Suprapubic skin (tissue), 4 donors: ENCODE measurements at regions not wholly inside any gene's neighbourhood (a gene's known extent, or its start where the extent isn't known, plus 50 kb on each side); places are given as distances from the start of the nearest gene placed in this dataset.

Experiments
- DNase-seq, 2 donors: peaks; one replicate each; pipeline ENCODE4 v3.0.0-alpha.2; 2019; ENCODE audit warnings: low spot score in 2 of 2
- H3K27ac ChIP-seq: fragments of 200-600 bp; sonication (generic); one replicate; pipeline ENCODE4 v1.5.1; 2019
- H3K27me3 ChIP-seq: fragments of 200-600 bp; sonication (generic); one replicate; pipeline ENCODE4 v1.5.1; 2019
- H3K36me3 ChIP-seq: fragments of 200-600 bp; sonication (generic); one replicate; pipeline ENCODE4 v1.5.1; 2019
- H3K4me1 ChIP-seq: fragments of 200-600 bp; sonication (generic); one replicate; pipeline ENCODE4 v1.5.1; 2019
- H3K4me3 ChIP-seq: fragments of 200-600 bp; sonication (generic); one replicate; pipeline ENCODE4 v1.5.1; 2019; ENCODE audit warnings: mild to moderate bottlenecking
- H3K9me3 ChIP-seq: fragments of 200-600 bp; sonication (generic); one replicate; pipeline ENCODE4 v1.5.1; 2019
- CTCF ChIP-seq, 2 donors: fragments of 200-600 bp in 1 of 2; fragments of 450-650 bp in 1 of 2; sonication (generic) in 1 of 2; IDR thresholded peaks; one replicate each; pipeline ENCODE4 v1.5.1; 2016 to 2019; ENCODE audit warnings: antibody characterized with exemption in 2 of 2, mild to moderate bottlenecking in 1 of 2, moderate library complexity in 1 of 2
- EP300 ChIP-seq: sonication (generic); formaldehyde crosslinking; IDR thresholded peaks from one replicate; pipeline ENCODE4 v1.6.1; 2017; ENCODE audit warnings: antibody characterized with exemption
- POLR2A ChIP-seq, 2 donors: fragments of 450-650 bp; IDR thresholded peaks; one replicate each; pipeline ENCODE4 v1.6.1; 2017; ENCODE audit warnings: antibody characterized with exemption in 2 of 2, mild to moderate bottlenecking in 2 of 2, moderate library complexity in 2 of 2
- POLR2AphosphoS5 ChIP-seq, 3 donors: sonication (generic); formaldehyde crosslinking; IDR thresholded peaks; one replicate each; pipeline ENCODE4 v1.6.1; 2017; ENCODE audit warnings: antibody characterized with exemption in 3 of 3
- WGBS: methylation state at CpG from one replicate; pipeline ENCODE4 v1.1.5; 2018; 5-methylcytosine and 5-hydroxymethylcytosine counted together

- TF ChIP-seq EP300, result no peak
- no peak for TF ChIP-seq POLR2AphosphoS5 (IDR thresholded peaks at IDR 0.05)
- no peak for TF ChIP-seq CTCF (IDR thresholded peaks at IDR 0.05)
- no peak for TF ChIP-seq POLR2A (IDR thresholded peaks at IDR 0.05)
- Histone ChIP-seq H3K4me1 (no peaks in the 10 kb centered on the region), H3K9me3 (no peaks in the 10 kb centered on the region), H3K27me3 (no peaks in the 10 kb centered on the region), H3K36me3 (no peaks in the 10 kb centered on the region), H3K27ac (no peak overlapping the region), H3K4me3 (no peak overlapping the region)
- WGBS, result 96% methylated on average over 2 of the region's 3 CpGs
- DNase-seq, result no peak
These were observed 516.8 kb downstream of the CFAP47 start for GRCh38 chrX:36436361-36436760.

GRCh38 chrX:36443007-36443406 lies 523.5 kb downstream of the CFAP47 start:
- TF ChIP-seq POLR2A (IDR thresholded peaks at IDR 0.05) (no peak), POLR2AphosphoS5 (IDR thresholded peaks at IDR 0.05) (no peak), EP300 (no peak), CTCF (IDR thresholded peaks at IDR 0.05) (no peak)
- WGBS, result 72% methylated on average over 3 of the region's 3 CpGs
- no peaks in the 10 kb centered on the region for H3K4me1 ChIP-seq

GRCh38 chrX:36445566-36445965 lies 526.0 kb downstream of the CFAP47 start:
- H3K4me1 ChIP-seq, result no peaks in the 10 kb centered on the region
- H3K27ac ChIP-seq, result no peak overlapping the region
- H3K9me3 ChIP-seq, result no peaks in the 10 kb centered on the region
- TF ChIP-seq CTCF (IDR thresholded peaks at IDR 0.05), result no peak
- no peak for TF ChIP-seq POLR2A (IDR thresholded peaks at IDR 0.05)
- no peak for TF ChIP-seq EP300
- no peak for TF ChIP-seq POLR2AphosphoS5 (IDR thresholded peaks at IDR 0.05)
- H3K4me3 ChIP-seq, result no peak overlapping the region
- no peaks in the 10 kb centered on the region for H3K27me3 ChIP-seq
- no peak for DNase-seq
- WGBS, result 33% methylated on average over 1 of the region's 1 CpG
- H3K36me3 ChIP-seq, result no peaks in the 10 kb centered on the region

More at GRCh38 chrX:36443007-36443406, 523.5 kb downstream of the CFAP47 start:
- no peaks in the 10 kb centered on the region for H3K27me3 ChIP-seq
- no peaks in the 10 kb centered on the region for H3K9me3 ChIP-seq
- H3K4me3 ChIP-seq, result no peak overlapping the region
- H3K27ac ChIP-seq, result no peak overlapping the region
- DNase-seq, result no peak
- H3K36me3 ChIP-seq, result no peaks in the 10 kb centered on the region

GRCh38 chrX:36462142-36462541 lies 542.6 kb downstream of the CFAP47 start:
- no peak for TF ChIP-seq EP300
- TF ChIP-seq CTCF (IDR thresholded peaks at IDR 0.05), result no peak
- no peak for TF ChIP-seq POLR2AphosphoS5 (IDR thresholded peaks at IDR 0.05)
- no peak for TF ChIP-seq POLR2A (IDR thresholded peaks at IDR 0.05)
- no peak overlapping the region for H3K27ac ChIP-seq

GRCh38 chrX:36480441-36480990 lies 527.6 kb upstream of the FAM47C start:
- DNase-seq, result no peak
- no peak for TF ChIP-seq POLR2A (IDR thresholded peaks at IDR 0.05)
- no peak for TF ChIP-seq POLR2AphosphoS5 (IDR thresholded peaks at IDR 0.05)
- no peak for TF ChIP-seq CTCF (IDR thresholded peaks at IDR 0.05)
- Histone ChIP-seq H3K27ac (no peak overlapping the region), H3K9me3 (no peaks in the 10 kb centered on the region), H3K4me3 (no peak overlapping the region), H3K36me3 (no peaks in the 10 kb centered on the region), H3K4me1 (no peaks in the 10 kb centered on the region), H3K27me3 (no peaks in the 10 kb centered on the region)
- 89% methylated on average over 1 of the region's 1 CpG for WGBS

More at GRCh38 chrX:36462142-36462541, 542.6 kb downstream of the CFAP47 start:
- DNase-seq, result no peak
- no peak overlapping the region for H3K4me3 ChIP-seq
- no peaks in the 10 kb centered on the region for H3K4me1 ChIP-seq
- no peaks in the 10 kb centered on the region for H3K27me3 ChIP-seq
- H3K9me3 ChIP-seq, result no peaks in the 10 kb centered on the region
- H3K36me3 ChIP-seq, result no peaks in the 10 kb centered on the region
